HepG2 (cell line): ENCODE measurements at regions not wholly inside any gene's neighbourhood (a gene's known extent, or its start where the extent isn't known, plus 50 kb on each side); places are given as distances from the start of the nearest gene placed in this dataset.
"Not testable (repeated sequence)": the region's sequence is repeated elsewhere in the genome, so short reads cannot be mapped to it uniquely, and the experiment has no call there.

Experiments
- ATAC-seq: fragments of 200-7000 bp; cut with Tn5 transposase; 3 replicates; pipeline ENCODE4 v1.9.1; 2020; ENCODE audit warnings: mild to moderate bottlenecking, moderate library complexity
- BruUV-seq: library from RNA; stranded (reverse); fragments of 400-500 nt; replicated peaks from 2 replicates; lab custom pipeline; 2021; lab: Mats Ljungman, UMichigan
- CTCF ChIA-PET: fragments of 300-600 bp; formaldehyde crosslinking; extraction: SDS; loops from one replicate; lab custom pipeline; 2021; ENCODE audit warnings: low total read pairs, inconsistent platforms, low intra/inter-chr PET ratio; lab: Yijun Ruan, JAX
- POLR2A ChIA-PET: fragments of 350-600 bp; sonication (Branson Sonifier 250); formaldehyde crosslinking; loops from one replicate; lab custom pipeline; 2020; ENCODE audit warnings: antibody characterized with exemption, inconsistent platforms; lab: Yijun Ruan, JAX
- DNase-seq: peaks from one replicate; pipeline ENCODE4 v3.0.0-alpha.2; 2015; ENCODE audit warnings: low spot score
- FAIRE-seq: peaks from 3 replicates; lab custom pipeline; 2011; peaks lifted over from hg19 to GRCh38; lab: Jason Lieb, UNC
- H2AFZ ChIP-seq: one replicate; pipeline ENCODE4 v1.6.1; 2011; ENCODE audit warnings: low read length, inconsistent platforms
- H3K27ac ChIP-seq: fragments of 300-600 bp; 3 replicates; pipeline ENCODE4 v1.8.0; 2011; ENCODE audit warnings: mixed run types, mild to moderate bottlenecking, mixed read lengths, low read length, inconsistent platforms; ENCODE audit not compliant: insufficient read depth; ENCODE audit errors: extremely low read length
- H3K27me3 ChIP-seq, 2 experiments: fragments of 200-600 bp in 1 of 2; 2 replicates in 1 of 2; 3 replicates in 1 of 2; pipeline versions ENCODE4 v1.6.0 to v1.8.0; 2011; ENCODE audit warnings: low read length in 2 of 2, mild to moderate bottlenecking in 2 of 2, moderate library complexity in 2 of 2, inconsistent platforms in 1 of 2; ENCODE audit not compliant: insufficient read depth in 2 of 2, control insufficient read depth in 1 of 2
- H3K36me3 ChIP-seq, 2 experiments: fragments of 200-600 bp in 1 of 2; replicated peaks in 1 of 2; 2 replicates in 1 of 2; 3 replicates in 1 of 2; pipeline versions ENCODE4 v1.5.1 to v1.8.0; 2011; ENCODE audit warnings: low read length in 2 of 2, inconsistent platforms in 1 of 2; ENCODE audit not compliant: insufficient read depth in 2 of 2, control insufficient read depth in 1 of 2
- H3K4me1 ChIP-seq: 2 replicates; pipeline ENCODE4 v1.5.1; 2012; ENCODE audit warnings: low read length, inconsistent platforms; ENCODE audit not compliant: insufficient read depth
- H3K4me2 ChIP-seq: 2 replicates; pipeline ENCODE4 v1.6.0; 2011; ENCODE audit warnings: low read depth, low read length, inconsistent platforms
- H3K4me3 ChIP-seq, 3 experiments: fragments of 200-600 bp in 1 of 3; sonication (generic), shearing (Covaris generic) in 1 of 3; replicated peaks in 1 of 3; 2 replicates each; pipeline ENCODE4 v1.5.1; 2011 to 2016; ENCODE audit warnings: low read length in 3 of 3, inconsistent platforms in 2 of 3, low read depth in 2 of 3, mild to moderate bottlenecking in 2 of 3, control low read depth in 1 of 3, mixed read lengths in 1 of 3; ENCODE audit not compliant: insufficient read depth in 1 of 3
- H3K79me2 ChIP-seq: one replicate; pipeline ENCODE4 v1.6.1; 2011; ENCODE audit warnings: low read length, inconsistent platforms; ENCODE audit not compliant: insufficient read depth
- H3K9ac ChIP-seq: 2 replicates; pipeline ENCODE4 v1.6.0; 2011; ENCODE audit warnings: mild to moderate bottlenecking, low read depth, low read length, inconsistent platforms; ENCODE audit not compliant: insufficient read depth
- H3K9me3 ChIP-seq: 2 replicates; pipeline ENCODE4 v1.5.1; 2012; ENCODE audit warnings: mild to moderate bottlenecking, low read length
- H4K20me1 ChIP-seq: 2 replicates; pipeline ENCODE4 v1.6.0; 2011; ENCODE audit warnings: inconsistent platforms, mild to moderate bottlenecking, low read length, moderate library complexity; ENCODE audit not compliant: insufficient read depth
- WGBS: methylation state at CpG from one replicate; pipeline ENCODE4 v1.1.6; 2017; ENCODE audit warnings: low lambda C conversion rate; 5-methylcytosine and 5-hydroxymethylcytosine counted together
- in situ Hi-C: cut with HindIII; loops from 2 replicates; pipeline ENCODE4 v1.10.0; 2017; ENCODE audit warnings: low pct_unique_long_range_greater_than_20kb; ENCODE audit not compliant: extremely low pct_ligation_motif_present
- intact Hi-C: fragments of 100-400 bp; cut with micrococcal nuclease; formaldehyde crosslinking; loops from one replicate; pipeline ENCODE4 v1.10.0; 2022; ENCODE audit not compliant: unreplicated experiment

DNA sequence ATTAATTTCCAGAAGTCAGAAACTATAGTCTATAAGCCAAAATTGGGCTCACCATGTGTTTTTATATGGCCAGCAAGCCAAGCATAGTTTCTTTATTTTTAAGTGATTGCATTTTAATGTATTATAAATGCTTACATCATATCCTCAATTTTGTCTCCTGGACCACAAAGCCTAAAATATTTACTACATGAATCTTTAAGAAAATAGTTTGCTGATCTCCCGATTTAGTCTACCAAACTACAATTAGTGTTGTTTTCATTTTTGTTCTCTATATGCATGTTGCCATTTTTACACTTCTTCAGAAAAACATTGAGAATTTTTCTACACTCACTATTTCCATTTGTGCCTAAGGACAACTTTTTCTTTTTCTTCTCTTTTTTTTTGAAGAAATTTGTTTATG lies 954.5 kb upstream of the ADAMTS5 start:
- DNase-seq, intact Hi-C loops, BruUV-seq, H3K27ac ChIP-seq, in situ Hi-C loops, H3K4me2 ChIP-seq, FAIRE-seq, H2AFZ ChIP-seq, H3K4me1 ChIP-seq, H4K20me1 ChIP-seq, H3K79me2 ChIP-seq, CTCF ChIA-PET, H3K4me3 ChIP-seq, H3K9ac ChIP-seq, H3K36me3 ChIP-seq, POLR2A ChIA-PET, ATAC-seq, H3K27me3 ChIP-seq: not testable (repeated sequence)
- peaks cover 61% of the 10 kb centered on the region for H3K9me3 ChIP-seq
- 3% methylated on average over 1 of the region's 1 CpG for WGBS

DNA sequence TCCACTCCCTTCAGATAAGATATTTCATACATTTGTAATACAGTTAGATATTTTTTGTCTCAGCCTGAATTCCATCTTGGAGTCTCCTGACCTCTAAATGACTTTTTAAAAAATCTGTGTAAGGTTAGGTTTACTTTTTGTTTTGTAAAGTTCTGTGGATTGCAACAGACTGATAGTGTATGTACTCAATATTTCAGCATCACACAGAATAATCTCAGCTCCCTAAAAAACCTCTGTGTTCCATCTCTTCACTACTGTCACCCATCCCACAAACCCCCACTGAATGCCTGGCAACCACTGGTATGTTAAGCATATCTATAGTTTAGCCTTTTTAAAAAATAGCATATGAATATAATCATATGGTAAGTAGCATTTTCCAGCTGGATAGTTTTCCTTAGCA lies 951.1 kb upstream of the ADAMTS5 start:
- H3K36me3 ChIP-seq, H3K4me3 ChIP-seq, POLR2A ChIA-PET, H4K20me1 ChIP-seq, H2AFZ ChIP-seq, CTCF ChIA-PET, FAIRE-seq, DNase-seq, ATAC-seq, in situ Hi-C loops, H3K79me2 ChIP-seq, BruUV-seq, H3K27me3 ChIP-seq, intact Hi-C loops, H3K9ac ChIP-seq, H3K4me1 ChIP-seq, H3K4me2 ChIP-seq, H3K27ac ChIP-seq: not testable (repeated sequence)
- peaks cover 60% of the 10 kb centered on the region for H3K9me3 ChIP-seq

DNA sequence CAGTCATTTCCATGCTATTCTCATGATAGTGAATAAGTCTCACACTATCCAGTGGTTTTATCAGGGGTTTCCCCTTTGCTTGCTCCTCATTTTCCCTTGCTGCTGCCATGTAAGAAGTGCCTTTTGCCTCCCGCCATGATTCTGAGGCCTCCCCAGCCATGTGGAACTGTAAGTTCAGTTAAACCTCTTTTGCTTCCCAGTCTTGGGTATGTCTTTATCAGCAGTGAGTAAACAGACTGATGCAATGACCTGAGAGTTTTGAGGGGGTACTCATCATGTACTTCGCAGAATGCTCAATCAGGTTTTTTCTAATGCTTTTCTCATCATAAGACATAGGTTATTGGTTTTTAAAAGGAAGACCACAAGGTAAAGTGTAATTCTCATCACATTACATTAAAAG lies 949.4 kb upstream of the ADAMTS5 start:
- H3K4me3 ChIP-seq, H3K4me2 ChIP-seq, H3K27me3 ChIP-seq, H3K36me3 ChIP-seq, intact Hi-C loops, H3K4me1 ChIP-seq, CTCF ChIA-PET, H3K79me2 ChIP-seq, DNase-seq, POLR2A ChIA-PET, H2AFZ ChIP-seq, H3K27ac ChIP-seq, ATAC-seq, FAIRE-seq, H4K20me1 ChIP-seq, BruUV-seq, in situ Hi-C loops, H3K9ac ChIP-seq: not testable (repeated sequence)
- peaks cover 61% of the 10 kb centered on the region for H3K9me3 ChIP-seq
- 31% methylated on average over 2 of the region's 2 CpGs for WGBS

DNA sequence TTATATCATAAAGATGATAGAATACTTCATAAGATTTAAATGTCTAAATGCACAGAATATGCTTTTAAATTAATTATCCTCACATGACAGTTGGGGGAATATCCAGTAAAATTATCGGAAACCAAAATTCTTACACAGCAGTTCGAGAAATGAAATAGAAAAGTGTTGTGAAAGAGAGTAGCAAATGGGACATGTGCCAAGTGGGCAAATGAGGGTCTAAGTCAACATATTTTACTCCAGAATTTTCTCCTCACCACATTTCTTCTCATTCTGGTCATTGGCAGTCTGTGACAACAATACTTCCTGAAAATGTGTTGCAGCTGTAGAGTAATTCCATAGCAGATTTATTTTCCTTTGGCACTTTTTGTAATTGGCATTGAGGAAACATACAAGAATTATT lies 945.2 kb upstream of the ADAMTS5 start:
- POLR2A ChIA-PET, DNase-seq: not testable (repeated sequence)
- 22% methylated on average over 2 of the region's 2 CpGs for WGBS

More for the DNA sequence above, 945.2 kb upstream of the ADAMTS5 start:
- H3K4me1 ChIP-seq, CTCF ChIA-PET, H3K4me2 ChIP-seq, H3K4me3 ChIP-seq, ATAC-seq, H2AFZ ChIP-seq, FAIRE-seq, H3K27ac ChIP-seq, intact Hi-C loops, BruUV-seq, H3K27me3 ChIP-seq, H3K9ac ChIP-seq, H3K36me3 ChIP-seq, H4K20me1 ChIP-seq, in situ Hi-C loops, H3K79me2 ChIP-seq: not testable (repeated sequence)
- H3K9me3 ChIP-seq: peaks cover 67% of the 10 kb centered on the region
